Activated T-cell treated with anti-CD3 and anti-CD28 coated beads, Interleukin-2, amount 50 U/mL, for 4 hours (primary cell): ENCODE measurements at regions not wholly inside any gene's neighbourhood (a gene's known extent, or its start where the extent isn't known, plus 50 kb on each side); places are given as distances from the start of the nearest gene placed in this dataset.

ENCODE experiments used
- ATAC-seq, 2 donors: fragments of 200-7000 bp; cut with Tn5 transposase; one replicate each; pipeline ENCODE4 v1.10.0; 2021
- DNase-seq: peaks from one replicate; pipeline ENCODE4 v3.0.0-alpha.2; 2020
- H3K27me3 Mint-ChIP-seq: one replicate; pipeline ENCODE4 v1.8.0; 2021; ENCODE audit warnings: low read depth, mixed read lengths
- H3K36me3 Mint-ChIP-seq: one replicate; pipeline ENCODE4 v1.8.0; 2022; ENCODE audit warnings: mixed read lengths; ENCODE audit not compliant: insufficient read depth
- H3K4me1 Mint-ChIP-seq: one replicate; pipeline ENCODE4 v1.8.0; 2021; ENCODE audit warnings: low read depth, mixed read lengths
- H3K4me3 Mint-ChIP-seq: one replicate; pipeline ENCODE4 v1.8.0; 2021; ENCODE audit warnings: mild to moderate bottlenecking, moderate library complexity, mixed read lengths
- H3K9me3 Mint-ChIP-seq: one replicate; pipeline ENCODE4 v1.8.0; 2021; ENCODE audit warnings: mixed read lengths

DNA sequence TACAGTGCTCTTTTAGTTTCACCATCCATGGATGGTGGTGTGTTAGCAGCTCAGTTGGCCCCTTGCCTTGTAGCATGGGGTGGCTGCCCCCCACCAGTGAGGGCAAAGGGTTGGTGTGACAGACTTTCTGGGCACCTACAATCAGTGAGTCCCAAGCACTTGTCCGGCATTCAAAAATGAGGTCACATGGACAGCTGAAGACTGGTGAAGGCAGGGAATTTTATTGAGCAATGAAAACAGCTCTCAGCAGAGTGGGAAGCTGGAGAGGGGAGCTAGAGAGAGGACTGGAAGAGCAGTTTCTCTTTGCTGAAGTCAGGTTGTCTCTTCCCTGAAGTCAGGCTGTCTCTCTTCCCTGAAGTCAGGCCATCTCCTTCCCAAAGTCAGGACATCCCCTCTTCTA lies 1053.2 kb downstream of the SLITRK1 start:
- no peak for DNase-seq
- no peaks in the 10 kb centered on the region for H3K4me1 Mint-ChIP-seq
- H3K36me3 Mint-ChIP-seq = no peaks in the 10 kb centered on the region
- ATAC-seq = no peak
- H3K9me3 Mint-ChIP-seq = peaks cover 3% of the 10 kb centered on the region
- H3K27me3 Mint-ChIP-seq = no peaks in the 10 kb centered on the region
- no peak overlapping the region for H3K4me3 Mint-ChIP-seq

DNA sequence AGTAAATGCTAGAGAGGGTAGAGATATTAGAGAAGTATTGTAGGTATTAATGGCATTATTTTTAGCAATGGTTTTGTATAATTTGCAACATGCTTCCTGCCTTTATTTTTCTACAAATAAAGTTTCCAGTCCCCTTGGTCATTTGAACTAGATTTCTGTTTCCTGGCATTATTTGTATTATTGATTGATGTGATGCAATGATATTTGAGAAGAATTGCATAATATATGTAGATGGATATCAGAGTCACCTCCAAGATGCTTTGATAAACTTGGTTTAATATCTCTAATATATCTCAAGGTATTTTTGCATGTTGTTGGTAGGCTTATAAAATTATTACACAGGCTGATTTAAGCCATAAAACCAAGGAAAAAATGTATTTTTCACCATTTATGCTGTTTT lies 1054.5 kb downstream of the SLITRK1 start:
- ATAC-seq (no peak), DNase-seq (no peak)
- H3K4me3 Mint-ChIP-seq = no peak overlapping the region
- H3K27me3 Mint-ChIP-seq = no peaks in the 10 kb centered on the region
- H3K9me3 Mint-ChIP-seq = peaks cover 6% of the 10 kb centered on the region
- no peaks in the 10 kb centered on the region for H3K36me3 Mint-ChIP-seq
- no peaks in the 10 kb centered on the region for H3K4me1 Mint-ChIP-seq

DNA sequence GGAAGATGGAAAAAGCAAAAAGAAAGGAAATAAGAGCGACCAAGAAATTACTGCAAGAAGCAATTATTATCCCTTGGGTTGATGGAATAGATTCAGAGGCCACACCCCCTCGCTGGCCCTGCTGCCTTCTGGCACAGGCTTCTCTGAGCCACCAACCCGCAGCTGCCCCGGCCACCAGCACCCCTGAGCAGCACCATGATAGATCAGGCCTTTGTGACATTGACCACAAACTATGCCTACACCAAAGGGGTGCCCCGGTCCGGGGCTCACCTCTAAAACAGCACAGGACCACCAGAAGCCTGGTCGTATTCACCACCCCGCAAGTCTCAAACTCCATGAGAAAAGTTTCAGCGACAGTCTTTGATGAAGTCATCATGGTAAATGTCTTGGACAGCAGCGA lies 1059.3 kb downstream of the SLITRK1 start:
- H3K27me3 Mint-ChIP-seq = no peaks in the 10 kb centered on the region
- ATAC-seq (no peak), DNase-seq (no peak)
- peaks cover 9% of the 10 kb centered on the region for H3K9me3 Mint-ChIP-seq
- no peaks in the 10 kb centered on the region for H3K4me1 Mint-ChIP-seq
- no peaks in the 10 kb centered on the region for H3K36me3 Mint-ChIP-seq
- no peak overlapping the region for H3K4me3 Mint-ChIP-seq

DNA sequence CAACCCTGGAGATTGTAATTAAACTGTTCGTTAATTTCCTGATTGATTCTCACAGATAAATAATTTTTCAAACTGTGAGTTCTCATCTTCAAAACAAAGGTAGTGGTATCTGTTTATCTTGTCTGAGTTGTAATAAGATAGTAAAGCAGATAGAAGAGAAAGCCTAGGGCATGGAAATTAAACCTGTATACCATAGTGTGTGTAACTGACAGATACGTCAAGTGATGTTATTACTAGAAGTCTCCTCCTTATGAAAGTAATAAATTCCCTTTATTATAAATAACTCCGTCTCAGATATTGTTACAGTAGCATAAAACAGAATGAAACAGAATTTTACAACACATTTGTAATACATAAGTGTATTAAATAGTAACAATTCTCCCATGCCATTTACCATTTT lies 1065.1 kb downstream of the SLITRK1 start:
- no peak for DNase-seq
- H3K36me3 Mint-ChIP-seq = no peaks in the 10 kb centered on the region
- no peaks in the 10 kb centered on the region for H3K27me3 Mint-ChIP-seq
- ATAC-seq = no peak
- H3K4me3 Mint-ChIP-seq = no peak overlapping the region
- no peaks in the 10 kb centered on the region for H3K4me1 Mint-ChIP-seq
- peaks cover 7% of the 10 kb centered on the region for H3K9me3 Mint-ChIP-seq

DNA sequence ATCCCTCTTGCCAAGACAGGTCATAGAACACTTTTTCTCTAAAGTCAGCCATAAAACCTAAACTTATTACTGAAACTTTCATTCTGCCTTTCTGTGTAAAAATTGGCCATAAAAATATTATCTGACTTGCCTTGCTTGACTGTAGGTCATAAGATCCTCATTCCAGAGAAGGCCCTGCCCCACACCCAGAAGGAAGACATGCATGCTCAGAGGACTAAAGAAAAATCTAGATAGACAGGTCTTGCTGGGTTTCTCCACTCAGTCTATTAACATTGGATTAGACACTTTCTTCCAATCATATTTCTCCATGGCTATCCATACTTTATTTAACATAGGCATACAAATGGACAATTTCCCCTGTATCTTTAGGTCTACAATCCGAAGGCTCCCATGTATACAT lies 1066.5 kb downstream of the SLITRK1 start:
- Mint-ChIP-seq H3K4me3 (no peak overlapping the region), H3K27me3 (no peaks in the 10 kb centered on the region), H3K4me1 (no peaks in the 10 kb centered on the region), H3K36me3 (no peaks in the 10 kb centered on the region), H3K9me3 (peaks cover 7% of the 10 kb centered on the region)
- no peak for ATAC-seq
- DNase-seq = no peak

DNA sequence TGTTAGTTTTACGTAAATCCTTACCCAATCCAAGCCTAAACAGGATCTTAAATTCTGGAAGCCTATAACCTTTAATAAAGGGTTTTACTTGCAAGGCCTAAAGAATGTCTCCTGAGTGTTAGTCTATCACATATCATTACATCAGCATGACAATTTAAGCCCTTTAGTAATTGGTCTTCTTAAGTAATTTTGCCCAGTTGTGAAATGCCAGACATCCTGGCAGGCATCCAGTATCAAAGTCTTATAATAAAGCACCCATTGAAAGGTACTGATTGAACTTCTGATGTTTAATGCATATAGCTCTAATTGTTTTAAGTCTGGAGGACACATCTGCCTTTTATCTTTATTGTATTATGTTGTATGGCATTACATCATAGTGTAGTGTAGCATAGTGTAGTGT lies 1078.9 kb downstream of the SLITRK1 start:
- DNase-seq (no peak), ATAC-seq (no peak)
- Mint-ChIP-seq H3K27me3 (no peaks in the 10 kb centered on the region), H3K4me1 (no peaks in the 10 kb centered on the region), H3K9me3 (peaks cover 8% of the 10 kb centered on the region), H3K4me3 (no peak overlapping the region), H3K36me3 (no peaks in the 10 kb centered on the region)

DNA sequence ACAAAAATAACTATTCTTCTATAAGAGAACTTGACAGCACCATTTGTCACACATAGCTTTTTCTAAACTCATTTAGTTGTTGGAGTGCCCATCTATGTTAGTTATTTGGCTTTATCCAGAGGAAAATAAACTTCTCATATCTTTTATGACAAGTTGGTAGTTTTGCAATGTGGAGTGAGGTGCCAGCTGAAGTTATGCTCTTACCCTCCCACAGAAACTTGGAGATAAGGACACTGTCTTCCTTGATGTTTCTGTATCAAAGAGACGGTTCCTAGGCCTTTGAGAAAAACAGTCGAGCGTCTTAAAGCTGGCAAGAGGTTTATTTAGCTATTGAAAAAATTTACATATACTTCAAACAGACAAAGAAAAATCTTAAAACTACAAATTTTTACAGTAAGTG lies 1079.7 kb downstream of the SLITRK1 start:
- no peaks in the 10 kb centered on the region for H3K27me3 Mint-ChIP-seq
- DNase-seq (no peak), ATAC-seq (no peak)
- H3K36me3 Mint-ChIP-seq = no peaks in the 10 kb centered on the region
- H3K9me3 Mint-ChIP-seq = peaks cover 8% of the 10 kb centered on the region
- H3K4me3 Mint-ChIP-seq = no peak overlapping the region
- no peaks in the 10 kb centered on the region for H3K4me1 Mint-ChIP-seq

DNA sequence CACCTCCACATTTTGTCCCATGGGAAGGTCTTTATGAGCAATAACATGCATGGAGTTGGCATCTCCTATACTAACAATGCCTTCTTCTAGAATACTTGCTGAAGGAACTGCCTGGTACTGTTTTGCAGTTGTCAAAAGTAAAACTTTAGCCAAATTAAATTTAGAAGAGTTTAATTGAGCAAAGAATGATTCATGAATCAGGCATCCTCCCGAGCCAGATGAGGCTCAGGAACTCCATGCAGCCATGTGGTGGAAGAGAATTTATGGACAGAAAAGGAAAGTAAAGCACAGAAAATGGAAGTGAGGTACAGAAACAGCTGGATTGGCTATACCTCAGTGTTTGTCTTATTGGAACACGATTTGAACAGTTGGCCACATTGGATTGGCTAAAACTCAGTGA lies 1081.9 kb downstream of the SLITRK1 start:
- DNase-seq (no peak), ATAC-seq (no peak)
- H3K4me1 Mint-ChIP-seq = no peaks in the 10 kb centered on the region
- H3K9me3 Mint-ChIP-seq = peaks cover 8% of the 10 kb centered on the region
- H3K4me3 Mint-ChIP-seq = no peak overlapping the region
- H3K36me3 Mint-ChIP-seq = no peaks in the 10 kb centered on the region
- no peaks in the 10 kb centered on the region for H3K27me3 Mint-ChIP-seq

DNA sequence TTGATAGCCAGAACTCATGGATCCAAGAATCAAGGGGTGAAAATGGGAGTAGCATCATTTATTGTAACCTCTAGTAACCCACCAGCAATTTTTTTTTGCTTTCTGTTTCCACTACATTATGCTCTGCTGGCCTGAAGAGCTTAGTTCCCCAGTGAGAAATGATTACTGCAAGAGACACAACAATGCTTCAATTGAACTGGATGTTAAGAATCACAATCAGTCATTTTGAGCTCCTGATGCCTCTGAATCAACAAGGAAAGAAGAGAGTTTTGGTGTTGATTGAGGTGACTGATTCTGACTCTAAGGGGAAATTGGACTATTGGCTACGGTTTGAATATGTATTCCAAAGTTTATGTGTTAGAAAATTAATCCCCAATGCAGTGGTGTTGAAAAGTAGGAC lies 1084.4 kb downstream of the SLITRK1 start:
- no peaks in the 10 kb centered on the region for H3K36me3 Mint-ChIP-seq
- H3K27me3 Mint-ChIP-seq = no peaks in the 10 kb centered on the region
- peaks cover 4% of the 10 kb centered on the region for H3K9me3 Mint-ChIP-seq
- ATAC-seq (no peak), DNase-seq (no peak)
- no peaks in the 10 kb centered on the region for H3K4me1 Mint-ChIP-seq
- H3K4me3 Mint-ChIP-seq = no peak overlapping the region

DNA sequence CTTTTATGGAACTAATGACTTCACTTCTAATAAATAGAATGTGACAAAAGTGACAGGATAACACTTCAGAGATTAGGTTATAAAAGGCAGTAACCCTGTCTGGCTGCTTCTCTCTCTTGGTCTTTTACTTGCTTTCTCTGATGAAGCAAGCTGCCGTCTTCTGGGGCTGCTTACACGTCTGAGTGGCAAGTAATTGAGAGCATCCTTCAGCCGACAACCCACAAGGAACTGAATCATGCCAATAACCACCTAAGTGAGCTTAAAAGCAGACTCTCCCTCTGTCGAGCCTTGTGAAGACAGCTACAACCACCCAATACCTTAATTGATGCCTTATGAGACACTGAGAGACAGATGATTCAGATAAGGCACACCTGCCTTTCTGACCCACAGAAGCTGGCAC lies 1091.2 kb downstream of the SLITRK1 start:
- Mint-ChIP-seq H3K4me3 (no peak overlapping the region), H3K4me1 (no peaks in the 10 kb centered on the region), H3K36me3 (no peaks in the 10 kb centered on the region), H3K9me3 (no peaks in the 10 kb centered on the region), H3K27me3 (no peaks in the 10 kb centered on the region)
- ATAC-seq (no peak), DNase-seq (no peak)

DNA sequence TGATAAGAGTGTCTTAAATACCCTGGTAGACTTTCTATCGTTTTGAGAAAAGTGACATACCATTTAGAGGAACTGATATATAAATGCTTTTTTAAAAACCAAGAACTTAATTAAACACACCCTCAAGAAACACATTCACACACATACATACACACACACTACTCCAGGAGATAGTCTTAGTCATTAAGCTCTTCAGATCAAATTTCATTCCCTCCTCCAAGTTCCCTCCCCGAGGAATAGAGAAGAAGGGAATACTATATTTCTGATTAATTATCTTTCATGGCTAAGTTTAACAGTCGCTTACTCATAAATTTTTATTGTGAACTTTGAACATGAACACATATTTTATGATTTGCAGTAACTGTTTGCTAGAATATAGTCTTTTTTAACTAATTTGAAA lies 1109.5 kb downstream of the SLITRK1 start:
- Mint-ChIP-seq H3K4me3 (no peak overlapping the region), H3K4me1 (no peaks in the 10 kb centered on the region), H3K36me3 (no peaks in the 10 kb centered on the region), H3K27me3 (no peaks in the 10 kb centered on the region), H3K9me3 (peaks cover 5% of the 10 kb centered on the region)
- DNase-seq (no peak), ATAC-seq (no peak)

DNA sequence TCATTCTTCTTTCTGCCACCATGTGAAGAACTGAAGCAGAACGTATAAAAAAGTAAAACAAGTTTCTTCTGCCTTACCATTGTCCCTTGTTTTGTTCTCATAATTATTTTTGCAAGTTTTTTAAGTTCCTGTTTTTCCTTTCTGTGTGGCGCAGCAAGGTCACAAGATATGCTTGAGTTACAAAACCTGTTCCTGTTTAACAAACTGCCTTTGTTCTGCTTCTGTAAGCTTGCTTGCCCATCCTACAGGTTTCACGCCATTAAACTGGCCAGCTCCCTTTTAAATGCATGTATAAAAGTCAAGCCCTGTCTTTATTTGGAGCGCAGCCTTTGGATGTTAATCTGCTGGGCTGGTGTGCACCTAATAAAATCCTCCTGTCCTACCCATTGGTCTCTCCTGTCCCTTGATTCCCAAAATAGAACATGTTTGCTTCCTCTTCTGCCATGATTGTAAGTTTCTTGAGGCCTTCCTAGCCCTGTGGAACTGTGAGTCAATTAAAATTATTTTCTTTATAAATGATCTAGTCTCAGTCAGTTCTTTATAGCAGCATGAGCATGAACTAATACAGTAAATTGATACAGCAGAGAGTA lies 1115.4 kb downstream of the SLITRK1 start:
- ATAC-seq = no peak
- Mint-ChIP-seq H3K4me3 (no peak overlapping the region), H3K9me3 (peaks cover 17% of the 10 kb centered on the region), H3K36me3 (no peaks in the 10 kb centered on the region), H3K27me3 (no peaks in the 10 kb centered on the region), H3K4me1 (no peaks in the 10 kb centered on the region)
- DNase-seq = no peak

DNA sequence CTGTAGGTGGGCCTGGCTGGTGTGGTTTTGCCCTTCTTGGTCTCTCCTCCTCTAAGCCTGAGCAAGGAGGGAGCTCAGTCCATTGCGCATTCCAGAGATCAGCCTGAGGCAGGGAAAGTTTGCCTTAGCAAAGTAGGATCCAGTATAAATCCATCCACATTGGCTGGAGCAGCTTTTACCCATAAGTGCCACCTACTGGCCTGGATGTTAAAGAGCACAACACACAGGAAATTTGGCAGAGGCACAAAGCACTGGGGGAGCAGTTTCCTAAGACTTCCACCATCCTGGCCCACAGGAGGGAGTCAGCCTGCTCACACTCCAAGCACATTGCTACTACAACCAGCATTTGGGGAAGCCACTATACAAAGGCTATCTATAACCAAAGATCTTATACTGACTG lies 1124.2 kb downstream of the SLITRK1 start:
- ATAC-seq (no peak), DNase-seq (no peak)
- Mint-ChIP-seq H3K9me3 (peaks cover 20% of the 10 kb centered on the region), H3K36me3 (no peaks in the 10 kb centered on the region), H3K27me3 (no peaks in the 10 kb centered on the region), H3K4me3 (no peak overlapping the region), H3K4me1 (no peaks in the 10 kb centered on the region)

DNA sequence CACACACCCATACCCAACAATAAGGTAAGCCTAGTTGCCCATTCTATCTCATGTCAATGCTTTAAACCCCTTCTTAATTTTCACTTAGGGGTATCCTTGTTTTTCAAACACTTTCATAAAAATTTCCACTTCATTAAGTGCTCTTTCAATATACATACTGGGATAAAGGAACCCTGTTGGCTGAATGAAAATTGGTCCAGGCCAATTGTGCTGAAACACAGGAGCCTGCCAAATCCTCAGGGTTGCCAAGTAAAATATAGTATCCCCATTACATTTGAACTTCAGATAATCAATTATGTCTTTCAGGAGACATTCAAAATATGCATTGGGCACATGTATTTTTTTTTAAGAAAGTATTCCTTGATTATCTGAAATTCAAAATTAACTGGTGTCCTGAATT lies 1131.1 kb downstream of the SLITRK1 start:
- Mint-ChIP-seq H3K4me1 (no peaks in the 10 kb centered on the region), H3K36me3 (no peaks in the 10 kb centered on the region), H3K27me3 (no peaks in the 10 kb centered on the region), H3K4me3 (no peak overlapping the region), H3K9me3 (no peaks in the 10 kb centered on the region)
- DNase-seq (no peak), ATAC-seq (no peak)

DNA sequence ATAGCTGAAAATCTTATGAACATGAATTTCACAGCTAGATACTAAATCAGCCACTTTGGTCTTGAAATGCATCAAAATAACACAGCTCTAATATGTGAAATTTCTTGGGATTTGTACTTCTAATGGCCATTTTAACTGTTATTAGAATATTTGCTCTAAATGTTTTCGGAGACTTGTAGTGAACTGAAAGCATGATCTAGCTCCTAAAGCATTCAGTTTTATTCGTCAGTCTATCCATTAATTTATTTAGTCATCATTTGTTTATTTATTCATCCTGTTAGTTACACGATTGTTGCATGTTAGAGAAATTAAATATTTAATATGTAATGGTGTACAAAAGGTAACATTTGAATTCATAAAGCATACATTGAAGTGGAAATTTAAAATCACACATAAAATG lies 1132.7 kb downstream of the SLITRK1 start:
- no peaks in the 10 kb centered on the region for H3K27me3 Mint-ChIP-seq
- no peaks in the 10 kb centered on the region for H3K9me3 Mint-ChIP-seq
- H3K4me3 Mint-ChIP-seq = no peak overlapping the region
- no peak for ATAC-seq
- no peak for DNase-seq
- no peaks in the 10 kb centered on the region for H3K4me1 Mint-ChIP-seq
- H3K36me3 Mint-ChIP-seq = no peaks in the 10 kb centered on the region

DNA sequence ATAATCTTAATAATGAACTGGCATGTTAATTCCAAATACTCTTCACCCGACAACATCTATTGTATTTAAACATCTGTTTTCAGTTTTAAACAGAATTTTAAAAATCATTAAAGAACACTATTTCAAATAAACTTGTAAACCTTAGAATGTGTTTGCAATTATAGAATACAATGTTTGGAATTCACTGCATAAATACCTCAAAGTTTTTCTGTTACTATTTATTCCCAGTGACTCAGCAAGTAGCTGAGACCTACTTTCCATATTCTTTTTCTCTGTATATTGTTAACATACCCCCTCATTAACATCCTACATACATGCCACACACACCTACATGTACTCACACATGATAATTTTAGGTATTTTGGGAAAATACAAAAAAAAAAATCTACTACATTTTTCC lies 1134.3 kb downstream of the SLITRK1 start:
- Mint-ChIP-seq H3K4me3 (no peak overlapping the region), H3K4me1 (no peaks in the 10 kb centered on the region), H3K36me3 (no peaks in the 10 kb centered on the region), H3K27me3 (no peaks in the 10 kb centered on the region), H3K9me3 (no peaks in the 10 kb centered on the region)
- DNase-seq = no peak
- ATAC-seq = no peak
